B cell (primary cell): ENCODE measurements at regions not wholly inside any gene's neighbourhood (a gene's known extent, or its start where the extent isn't known, plus 50 kb on each side); places are given as distances from the start of the nearest gene placed in this dataset.

Experiments
- CTCF ChIP-seq: fragments of 200-600 bp; IDR thresholded peaks from one replicate; pipeline ENCODE4 v1.8.0; 2022; ENCODE audit warnings: antibody characterized with exemption, mild to moderate bottlenecking
- EZH2 ChIP-seq: IDR thresholded peaks from 2 replicates; pipeline ENCODE4 v1.6.1; 2012; ENCODE audit warnings: borderline replicate concordance, low read depth, mild to moderate bottlenecking, moderate library complexity, low read length; ENCODE audit not compliant: insufficient read depth, poor library complexity, severe bottlenecking

DNA sequence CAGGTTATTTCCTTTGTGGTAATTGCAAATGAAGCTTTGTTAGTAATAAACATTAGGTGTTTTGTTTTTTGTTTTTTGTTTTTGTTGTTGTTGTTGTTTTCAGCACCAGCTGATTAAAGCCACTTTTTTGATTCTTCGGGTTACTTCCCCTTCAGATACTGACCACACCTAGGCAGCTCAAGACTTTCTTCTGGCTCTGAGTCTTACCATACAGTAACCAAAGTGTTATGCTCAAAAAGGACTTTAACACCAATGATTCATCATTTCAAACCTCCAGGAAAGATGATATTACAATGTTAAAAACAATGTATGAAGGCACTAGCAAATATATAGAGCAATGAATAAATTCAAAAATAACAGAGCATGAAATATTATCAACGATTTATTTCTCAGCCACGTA is 265.2 kb upstream of the SP8 start:
- no peak for TF ChIP-seq CTCF
- TF ChIP-seq EZH2: no peak
